ENCODE measurements at regions not wholly inside any gene's neighbourhood (a gene's known extent, or its start where the extent isn't known, plus 50 kb on each side); places are given as distances from the start of the nearest gene placed in this dataset.
"Not testable (repeated sequence)": the region's sequence is repeated elsewhere in the genome, so short reads cannot be mapped to it uniquely, and the experiment has no call there.

DNA sequence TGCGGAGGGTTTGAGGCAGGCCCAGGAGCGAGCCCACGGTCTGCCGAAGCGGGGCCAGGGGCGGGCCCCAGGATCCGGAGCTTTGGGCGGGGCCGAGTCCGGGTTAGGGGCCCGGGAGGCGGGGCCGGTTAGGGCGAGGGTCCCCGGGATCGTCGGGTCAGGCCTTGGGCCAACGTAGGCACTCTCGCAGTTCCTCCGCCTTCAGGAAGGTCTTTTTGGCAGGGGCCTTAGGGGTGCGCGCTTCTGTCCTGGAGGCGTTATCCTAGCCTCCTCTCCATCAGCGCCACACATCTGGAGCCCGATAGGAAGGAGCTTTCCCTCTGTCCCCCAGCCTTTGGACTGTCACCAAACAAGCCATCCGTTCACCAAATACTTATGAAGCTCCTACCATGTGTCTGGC is 131.8 kb upstream of the ALDH3B2 start:
- H3K27ac ChIP-seq (ENCODE audit: low read depth, low read length): peak overlapping the region; percentile 54; the same call in 1 of the 2 replicates

GRCh38 chr11:67805253-67806126 is 131.1 kb upstream of the ALDH3B2 start:
- peak overlapping the region; percentile 97 for H3K9ac ChIP-seq (ENCODE audit: low read length)
- DNase-seq (ENCODE audit: low read depth, low spot score): peak; percentile 87
- CTCF ChIA-PET; H3K79me2 ChIP-seq (ENCODE audit: insufficient read depth, low read length); H3K9me2 ChIP-seq (ENCODE audit: insufficient read depth); H4K20me1 ChIP-seq (ENCODE audit: insufficient read depth); H3K27me3 ChIP-seq (ENCODE audit: insufficient read depth, low read length); H3K36me3 ChIP-seq (ENCODE audit: control insufficient read depth in 1 of 2, insufficient read depth in 2 of 2, low read length in 2 of 2); H3K9me3 ChIP-seq (ENCODE audit: control insufficient read depth in 1 of 2, insufficient read depth in 1 of 2, low read depth in 1 of 2, low read length in 2 of 2); H2AFZ ChIP-seq (ENCODE audit: low read depth, low read length, poor library complexity, severe bottlenecking); BruUV-seq (replicated peaks); POLR2A ChIA-PET; RAD21 ChIA-PET (ENCODE audit: low non-redundant PET in 1 of 2, low total read pairs in 2 of 2, uncharacterized antibody in 2 of 2, unreplicated experiment in 2 of 2): not testable (repeated sequence)
- peak overlapping the region; percentile 70 to 85 for H3K4me3 ChIP-seq (replicated peaks in 1 of 2; ENCODE audit: low read depth in 1 of 2, low read length in 2 of 2)
- ATAC-seq: peak; percentile 97
- H3K4me2 ChIP-seq (ENCODE audit: low read length): peak overlapping the region; percentile 85
- H3K27ac ChIP-seq (ENCODE audit: low read depth, low read length): peak overlapping the region; percentile 66
- peaks cover 15 to 28% of the 10 kb centered on the region in 2 experiments for H3K4me1 ChIP-seq (ENCODE audit: control insufficient read depth in 1 of 2, insufficient read depth in 2 of 2, low read length in 2 of 2)
- TF ChIP-seq SP1 (IDR thresholded peaks at IDR 0.05; ENCODE audit: low read depth) (peak; percentile 39; the same call in 1 of the 2 replicates), EGR1 (IDR thresholded peaks at IDR 0.05; ENCODE audit: low read depth) (peak; percentile 80), YY1 (IDR thresholded peaks at IDR 0.05; ENCODE audit: extremely low read depth, insufficient replicate concordance, low read depth, low read length) (peak; percentile 88), POLR2A (IDR thresholded peaks at IDR 0.05; ENCODE audit: borderline replicate concordance, extremely low read depth, insufficient read depth, insufficient read length) (peak; percentile 32), POLR2AphosphoS5 (IDR thresholded peaks at IDR 0.05; ENCODE audit: low read depth, low read length) (peak; percentile 70), MAX (IDR thresholded peaks at IDR 0.05) (peak; percentile 48)
- intact Hi-C loops (cut with micrococcal nuclease): loop anchor here (10.0 kb wide), 1 partner anchor 161 kb away; no protein-coding TSS in a partner anchor

More for the DNA sequence above, 131.8 kb upstream of the ALDH3B2 start:
- DNase-seq (ENCODE audit: low read depth, low spot score); H3K9me2 ChIP-seq (ENCODE audit: insufficient read depth); H4K20me1 ChIP-seq (ENCODE audit: insufficient read depth); H2AFZ ChIP-seq (ENCODE audit: low read depth, low read length, poor library complexity, severe bottlenecking); ATAC-seq; POLR2A ChIA-PET; H3K36me3 ChIP-seq (ENCODE audit: control insufficient read depth in 1 of 2, insufficient read depth in 2 of 2, low read length in 2 of 2); H3K9me3 ChIP-seq (ENCODE audit: control insufficient read depth in 1 of 2, insufficient read depth in 1 of 2, low read depth in 1 of 2, low read length in 2 of 2); H3K27me3 ChIP-seq (ENCODE audit: insufficient read depth, low read length); RAD21 ChIA-PET (ENCODE audit: low non-redundant PET in 1 of 2, low total read pairs in 2 of 2, uncharacterized antibody in 2 of 2, unreplicated experiment in 2 of 2); H3K79me2 ChIP-seq (ENCODE audit: insufficient read depth, low read length); CTCF ChIA-PET: not testable (repeated sequence)
- peak; percentile 10; the same call in 1 of the 2 replicates for TF ChIP-seq POLR2AphosphoS5 (IDR thresholded peaks at IDR 0.05; ENCODE audit: low read depth, low read length)
- intact Hi-C loops (cut with micrococcal nuclease): loop anchor here (10.0 kb wide), 1 partner anchor 161 kb away; no protein-coding TSS in a partner anchor
- H3K4me3 ChIP-seq (replicated peaks in 1 of 2; ENCODE audit: low read depth in 1 of 2, low read length in 2 of 2): peak overlapping the region; percentile 42 to 46
- TSS peak; percentile 43 for BruUV-seq (replicated peaks)
- peaks cover 15 to 28% of the 10 kb centered on the region in 2 experiments for H3K4me1 ChIP-seq (ENCODE audit: control insufficient read depth in 1 of 2, insufficient read depth in 2 of 2, low read length in 2 of 2)
- peak overlapping the region; percentile 66 for H3K4me2 ChIP-seq (ENCODE audit: low read length)
- peak overlapping the region; percentile 52 for H3K9ac ChIP-seq (ENCODE audit: low read length)

Measured in HCT116 (cell line).